GM12873 (cell line): ENCODE measurements at regions not wholly inside any gene's neighbourhood (a gene's known extent, or its start where the extent isn't known, plus 50 kb on each side); places are given as distances from the start of the nearest gene placed in this dataset.

Experiments used
- TF ChIP-seq, protein P1 (sequence below): IDR thresholded peaks from 2 replicates; pipeline ENCODE4 v1.5.1; 2012; ENCODE audit warnings: low read depth, mild to moderate bottlenecking, moderate library complexity, low read length, control low read depth; ENCODE audit not compliant: insufficient read depth; ENCODE audit errors: missing control alignments

DNA sequence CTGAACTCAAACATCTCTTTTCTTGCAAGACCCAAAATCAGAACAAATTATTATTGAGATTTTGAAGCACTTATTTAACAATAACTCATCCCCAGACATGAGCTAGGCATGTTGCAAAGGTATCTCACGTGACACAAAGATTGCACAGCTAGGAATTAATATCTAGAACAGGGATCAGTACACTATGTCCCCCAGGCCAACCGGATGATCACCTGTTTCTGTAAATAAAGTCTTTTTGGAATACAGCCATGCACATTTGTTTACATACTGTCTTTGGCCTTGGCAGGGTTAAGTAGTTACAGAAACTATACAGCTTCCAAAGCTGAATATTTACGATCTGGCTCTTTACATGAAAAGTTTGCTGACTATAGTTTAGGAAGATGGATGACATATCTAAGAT, 287.7 kb downstream of the ACTL7B start:
- TF ChIP-seq, protein P1, sequence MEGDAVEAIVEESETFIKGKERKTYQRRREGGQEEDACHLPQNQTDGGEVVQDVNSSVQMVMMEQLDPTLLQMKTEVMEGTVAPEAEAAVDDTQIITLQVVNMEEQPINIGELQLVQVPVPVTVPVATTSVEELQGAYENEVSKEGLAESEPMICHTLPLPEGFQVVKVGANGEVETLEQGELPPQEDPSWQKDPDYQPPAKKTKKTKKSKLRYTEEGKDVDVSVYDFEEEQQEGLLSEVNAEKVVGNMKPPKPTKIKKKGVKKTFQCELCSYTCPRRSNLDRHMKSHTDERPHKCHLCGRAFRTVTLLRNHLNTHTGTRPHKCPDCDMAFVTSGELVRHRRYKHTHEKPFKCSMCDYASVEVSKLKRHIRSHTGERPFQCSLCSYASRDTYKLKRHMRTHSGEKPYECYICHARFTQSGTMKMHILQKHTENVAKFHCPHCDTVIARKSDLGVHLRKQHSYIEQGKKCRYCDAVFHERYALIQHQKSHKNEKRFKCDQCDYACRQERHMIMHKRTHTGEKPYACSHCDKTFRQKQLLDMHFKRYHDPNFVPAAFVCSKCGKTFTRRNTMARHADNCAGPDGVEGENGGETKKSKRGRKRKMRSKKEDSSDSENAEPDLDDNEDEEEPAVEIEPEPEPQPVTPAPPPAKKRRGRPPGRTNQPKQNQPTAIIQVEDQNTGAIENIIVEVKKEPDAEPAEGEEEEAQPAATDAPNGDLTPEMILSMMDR, result no peak

DNA sequence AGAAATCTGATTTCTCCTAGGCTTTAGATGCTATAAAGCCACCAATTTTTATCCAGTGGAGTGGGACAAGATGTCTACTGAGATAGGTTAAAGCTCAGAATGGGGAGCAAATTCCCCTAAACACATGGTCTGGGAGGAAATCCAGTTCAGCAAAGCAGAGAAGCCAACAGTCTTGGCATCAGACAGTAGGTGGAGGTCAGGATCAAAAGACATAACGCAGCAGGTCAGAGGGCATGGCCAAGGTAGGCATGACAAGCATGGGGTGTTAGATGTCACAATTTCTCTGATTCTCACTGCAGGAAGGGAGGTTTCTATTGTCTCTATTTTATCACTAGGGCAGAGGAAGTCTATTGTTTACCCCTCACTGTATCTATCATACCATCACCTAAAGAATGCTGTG, 288.2 kb downstream of the ACTL7B start:
- TF ChIP-seq, protein P1, result no peak

DNA sequence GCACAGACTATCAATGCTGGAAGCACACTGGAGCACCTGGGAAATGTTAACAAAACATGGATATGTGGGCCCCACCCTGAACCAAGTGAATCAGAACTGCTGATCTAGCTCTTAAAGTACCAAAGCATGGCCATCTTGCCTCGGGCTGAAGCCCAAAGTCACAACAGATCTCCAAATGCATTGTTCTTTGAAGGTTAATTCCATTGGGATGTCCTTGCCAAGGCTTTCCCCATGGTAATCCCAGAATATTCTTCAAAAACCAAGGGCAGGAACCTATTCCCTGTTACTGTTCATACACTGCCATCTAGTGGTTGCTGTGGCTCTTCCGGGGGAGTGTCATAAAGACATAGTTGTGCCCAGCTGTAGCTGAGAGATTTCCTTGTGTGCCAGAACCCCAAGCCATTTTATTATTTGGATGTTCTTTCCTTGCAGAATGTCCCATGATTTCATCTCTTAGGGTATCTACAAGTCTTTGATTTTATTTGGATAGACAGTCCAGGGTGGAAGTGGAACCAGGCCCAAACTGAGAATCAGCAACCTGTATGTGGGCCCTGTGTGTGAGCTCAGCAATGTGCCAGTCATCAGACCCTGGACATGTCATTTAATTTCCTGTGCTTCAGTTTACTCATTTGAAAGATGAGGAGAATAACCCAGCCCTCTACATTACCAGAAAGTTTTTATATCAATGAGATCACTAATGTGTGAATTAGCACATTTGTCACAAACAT, 290.0 kb downstream of the ACTL7B start:
- TF ChIP-seq, protein P1, result peak; percentile 85

DNA sequence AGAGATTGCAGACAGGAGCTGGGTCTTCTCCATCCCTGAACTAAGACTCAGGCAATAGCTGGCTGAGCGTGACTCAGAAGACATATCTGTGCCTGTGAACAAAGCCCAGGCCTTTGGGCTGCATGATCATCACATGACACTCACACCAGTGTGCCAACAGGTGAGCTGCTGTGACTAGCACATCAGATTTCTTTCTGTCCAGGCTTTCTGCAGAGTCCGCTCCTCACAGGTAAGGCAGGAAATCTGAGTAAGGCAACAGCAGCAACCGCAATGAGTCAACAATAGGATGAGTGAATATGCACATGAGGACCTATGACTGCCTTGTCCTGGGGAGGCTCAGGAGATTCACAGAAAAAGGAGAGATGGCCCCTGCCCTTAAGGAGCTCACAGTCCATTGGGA, 293.6 kb downstream of the ACTL7B start:
- TF ChIP-seq, protein P1, result no peak

DNA sequence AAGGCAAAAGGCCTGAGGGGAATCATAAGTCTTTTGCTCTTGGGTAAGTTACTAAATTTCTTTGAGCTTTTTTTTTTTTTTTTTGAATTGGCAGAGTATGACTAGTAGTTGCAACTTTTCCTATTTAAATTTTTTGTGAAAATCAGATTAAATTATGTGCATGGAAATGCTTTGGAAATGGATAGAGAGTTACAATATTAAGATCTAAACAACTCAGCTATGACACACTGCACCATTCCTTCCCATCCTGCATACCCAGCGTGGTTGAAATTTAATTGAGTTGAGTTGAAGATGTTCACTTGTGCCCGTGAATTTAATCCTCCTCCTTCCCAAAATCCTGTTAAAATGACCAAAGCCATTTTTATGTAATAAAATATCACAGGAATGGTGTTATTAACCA, 296.4 kb downstream of the ACTL7B start:
- TF ChIP-seq, protein P1, result no peak

DNA sequence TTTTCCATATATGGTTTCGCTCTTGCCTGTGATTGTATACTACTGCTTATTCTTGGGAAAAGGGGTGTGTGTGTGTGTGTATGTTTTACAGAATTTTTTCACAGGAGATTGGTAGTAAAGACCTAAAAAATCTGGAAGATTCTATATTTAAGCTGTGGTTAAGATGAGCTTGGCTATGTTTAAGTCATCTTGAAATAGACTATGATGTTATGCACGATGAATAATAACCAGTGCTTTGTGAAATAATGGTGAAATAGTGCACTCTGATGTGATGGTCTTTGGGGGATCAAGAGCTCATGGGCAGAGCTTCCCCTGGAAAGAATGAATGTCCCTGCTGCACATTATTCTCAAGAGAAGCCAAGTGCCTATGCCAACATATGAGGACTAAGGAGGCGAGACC, 301.0 kb downstream of the ACTL7B start:
- TF ChIP-seq, protein P1, result no peak

DNA sequence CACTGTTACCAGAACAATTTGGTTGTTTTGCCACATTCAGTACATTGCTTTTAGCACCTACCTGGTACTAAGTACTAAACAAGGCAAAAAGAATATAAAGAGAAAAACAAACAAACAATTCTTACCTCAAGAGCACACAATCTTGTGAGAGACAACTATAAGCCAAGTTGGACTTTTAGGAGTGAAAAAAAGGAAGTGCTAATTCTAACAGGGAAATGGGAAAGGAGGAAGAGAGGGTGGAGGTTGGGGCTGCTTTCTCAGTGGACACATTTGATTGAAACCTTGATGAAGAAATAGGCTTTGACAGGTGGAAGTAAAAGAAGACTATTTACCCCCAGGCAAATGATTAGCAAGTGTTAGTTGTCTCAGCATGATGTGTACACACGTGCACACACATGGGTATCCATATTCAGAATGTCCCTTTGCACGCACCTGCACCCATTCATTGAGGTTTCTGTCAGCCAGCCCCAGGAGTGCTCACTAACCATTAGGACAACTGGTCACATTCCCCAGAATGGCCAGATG, 302.6 kb downstream of the ACTL7B start:
- TF ChIP-seq, protein P1, result no peak
